Fibroblast of lung (primary cell): ENCODE measurements at regions not wholly inside any gene's neighbourhood (a gene's known extent, or its start where the extent isn't known, plus 50 kb on each side); places are given as distances from the start of the nearest gene placed in this dataset.
"Not testable (repeated sequence)": the region's sequence is repeated elsewhere in the genome, so short reads cannot be mapped to it uniquely, and the experiment has no call there.

Source experiments
- DNase-seq, 2 donors: peaks; one replicate each; pipeline versions ENCODE4 v3.0.0 to v3.0.0-alpha.2; 2010; ENCODE audit warnings: low read depth in 2 of 2
- H2AFZ ChIP-seq: 2 replicates; pipeline ENCODE4 v1.5.1; 2012; ENCODE audit warnings: low read length, control low read depth, inconsistent platforms
- H3K27ac ChIP-seq: 2 replicates; pipeline ENCODE4 v1.5.1; 2011; ENCODE audit warnings: low read length, control low read depth; ENCODE audit not compliant: insufficient read depth
- H3K27me3 ChIP-seq: 2 replicates; pipeline ENCODE4 v1.5.1; 2011; ENCODE audit warnings: mild to moderate bottlenecking, low read length; ENCODE audit not compliant: control insufficient read depth, insufficient read depth
- H3K36me3 ChIP-seq: 2 replicates; pipeline ENCODE4 v1.5.1; 2011; ENCODE audit warnings: low read length; ENCODE audit not compliant: control insufficient read depth, insufficient read depth
- H3K4me1 ChIP-seq: 2 replicates; pipeline ENCODE4 v1.5.1; 2011; ENCODE audit warnings: low read length; ENCODE audit not compliant: control insufficient read depth, insufficient read depth; ENCODE audit errors: extremely low read depth
- H3K4me2 ChIP-seq: 2 replicates; pipeline ENCODE4 v1.5.1; 2011; ENCODE audit warnings: low read length, control low read depth; ENCODE audit not compliant: insufficient read depth; ENCODE audit errors: extremely low read depth
- H3K4me3 ChIP-seq, 4 experiments: fragments of 200-600 bp in 1 of 4; sonication (generic) in 1 of 4; replicated peaks in 1 of 4; 2 replicates each; pipeline ENCODE4 v1.5.1; 2011 to 2016; ENCODE audit warnings: low read length in 4 of 4, low read depth in 3 of 4, mild to moderate bottlenecking in 3 of 4, control low read depth in 2 of 4, inconsistent platforms in 1 of 4, mixed read lengths in 1 of 4; ENCODE audit not compliant: insufficient read depth in 1 of 4; ENCODE audit errors: control extremely low read depth in 1 of 4
- H3K79me2 ChIP-seq: 2 replicates; pipeline ENCODE4 v1.5.1; 2012; ENCODE audit warnings: mild to moderate bottlenecking, low read length, inconsistent platforms; ENCODE audit not compliant: control insufficient read depth, insufficient read depth
- H3K9ac ChIP-seq: 2 replicates; pipeline ENCODE4 v1.5.1; 2011; ENCODE audit warnings: mild to moderate bottlenecking, low read length, control low read depth; ENCODE audit not compliant: insufficient read depth
- H3K9me3 ChIP-seq: 2 replicates; pipeline ENCODE4 v1.5.1; 2012; ENCODE audit warnings: low read depth, low read length; ENCODE audit not compliant: control insufficient read depth, insufficient read depth
- H4K20me1 ChIP-seq: 2 replicates; pipeline ENCODE4 v1.5.1; 2011; ENCODE audit warnings: low read length; ENCODE audit not compliant: control insufficient read depth, insufficient read depth; ENCODE audit errors: extremely low read depth
- CTCF ChIP-seq, 2 donors: IDR thresholded peaks in 1 of 2; conservative IDR thresholded peaks in 1 of 2; 1 replicate in 1 of 2; 2 replicates in 1 of 2; pipeline ENCODE4 v1.5.1; 2011 to 2012; ENCODE audit warnings: low read length in 2 of 2, control low read depth in 1 of 2, inconsistent platforms in 1 of 2, low read depth in 1 of 2, mild to moderate bottlenecking in 1 of 2
- EZH2 ChIP-seq: IDR thresholded peaks from 2 replicates; pipeline ENCODE4 v1.5.1; 2012; ENCODE audit warnings: low read length, control low read depth, mild to moderate bottlenecking; ENCODE audit errors: missing control alignments

- Histone ChIP-seq H3K27me3 (no peaks in the 10 kb centered on the region), H3K79me2 (no peaks in the 10 kb centered on the region), H3K27ac (no peak overlapping the region), H2AFZ (no peak overlapping the region), H3K4me2 (no peak overlapping the region), H3K36me3 (no peaks in the 10 kb centered on the region), H3K9ac (no peak overlapping the region), H3K9me3 (no peaks in the 10 kb centered on the region), H3K4me1 (no peaks in the 10 kb centered on the region), H3K4me3 (no peak overlapping the region), H4K20me1 (no peaks in the 10 kb centered on the region)
- no peak for DNase-seq
- TF ChIP-seq EZH2 = no peak
Measured at GRCh38 chr2:36165132-36165531, 190.4 kb upstream of the CRIM1 start.

GRCh38 chr2:36163520-36164254, 191.9 kb upstream of the CRIM1 start:
- TF ChIP-seq CTCF (conservative IDR thresholded peaks at IDR 0.05 in 1 of 2, IDR thresholded peaks at IDR 0.05 in 1 of 2; ENCODE audit: low read depth in 1 of 2, low read length in 2 of 2) (no peak), EZH2 (no peak)
- Histone ChIP-seq H3K9me3 (no peaks in the 10 kb centered on the region), H4K20me1 (no peaks in the 10 kb centered on the region), H3K4me1 (no peaks in the 10 kb centered on the region), H3K4me2 (no peak overlapping the region), H3K27ac (no peak overlapping the region), H2AFZ (no peak overlapping the region), H3K36me3 (no peaks in the 10 kb centered on the region), H3K79me2 (no peaks in the 10 kb centered on the region), H3K4me3 (no peak overlapping the region), H3K9ac (no peak overlapping the region), H3K27me3 (no peaks in the 10 kb centered on the region)
- no peak for DNase-seq

GRCh38 chr2:36157093-36157492, 198.5 kb upstream of the CRIM1 start:
- H3K4me2 ChIP-seq, DNase-seq, H3K9me3 ChIP-seq, H3K27me3 ChIP-seq, H3K36me3 ChIP-seq, H4K20me1 ChIP-seq, H3K79me2 ChIP-seq, H3K27ac ChIP-seq, H3K9ac ChIP-seq, H2AFZ ChIP-seq, H3K4me3 ChIP-seq, H3K4me1 ChIP-seq: not testable (repeated sequence)

GRCh38 chr2:36147670-36148390, 207.7 kb upstream of the CRIM1 start:
- H4K20me1 ChIP-seq = no peaks in the 10 kb centered on the region
- no peaks in the 10 kb centered on the region for H3K4me1 ChIP-seq
- H3K27ac ChIP-seq = no peak overlapping the region
- H3K4me3 ChIP-seq = no peak overlapping the region
- H3K27me3 ChIP-seq = no peaks in the 10 kb centered on the region
- H3K4me2 ChIP-seq = no peak overlapping the region
- H3K36me3 ChIP-seq = no peaks in the 10 kb centered on the region
- H3K9ac ChIP-seq = no peak overlapping the region
- H2AFZ ChIP-seq = no peak overlapping the region
- H3K9me3 ChIP-seq = no peaks in the 10 kb centered on the region
- TF ChIP-seq EZH2 = no peak
- no peaks in the 10 kb centered on the region for H3K79me2 ChIP-seq
- no peak for DNase-seq
